Astrocyte (in vitro differentiated cells and primary cell): ENCODE measurements at regions not wholly inside any gene's neighbourhood (a gene's known extent, or its start where the extent isn't known, plus 50 kb on each side); places are given as distances from the start of the nearest gene placed in this dataset.

Experiments
- DNase-seq: peaks from one replicate; pipeline ENCODE4 v3.0.0-alpha.2; 2010; ENCODE audit warnings: low read depth
- FAIRE-seq: peaks from 2 replicates; lab custom pipeline; 2011; peaks lifted over from hg19 to GRCh38; lab: Jason Lieb, UNC
- H2AFZ ChIP-seq: 2 replicates; pipeline ENCODE4 v1.6.0; 2012; ENCODE audit warnings: low read depth, low read length, inconsistent platforms
- H3K27ac ChIP-seq: 2 replicates; pipeline ENCODE4 v1.5.1; 2011; ENCODE audit warnings: low read depth, low read length, inconsistent platforms
- H3K27me3 ChIP-seq: 2 replicates; pipeline ENCODE4 v1.6.0; 2011; ENCODE audit warnings: low read length, inconsistent platforms; ENCODE audit not compliant: insufficient read depth
- H3K36me3 ChIP-seq: 2 replicates; pipeline ENCODE4 v1.5.1; 2011; ENCODE audit warnings: low read length, inconsistent platforms; ENCODE audit not compliant: insufficient read depth
- H3K4me1 ChIP-seq: 2 replicates; pipeline ENCODE4 v1.5.1; 2011; ENCODE audit warnings: low read length, inconsistent platforms; ENCODE audit not compliant: insufficient read depth
- H3K4me2 ChIP-seq: 2 replicates; pipeline ENCODE4 v1.6.0; 2012; ENCODE audit warnings: low read length, inconsistent platforms
- H3K4me3 ChIP-seq: 2 replicates; pipeline ENCODE4 v1.5.1; 2011; ENCODE audit warnings: low read depth, mild to moderate bottlenecking, low read length, inconsistent platforms; ENCODE audit not compliant: insufficient read depth
- H3K79me2 ChIP-seq: 2 replicates; pipeline ENCODE4 v1.6.0; 2012; ENCODE audit warnings: mild to moderate bottlenecking, low read length, inconsistent platforms; ENCODE audit not compliant: insufficient read depth
- H3K9ac ChIP-seq: 2 replicates; pipeline ENCODE4 v1.6.0; 2012; ENCODE audit warnings: mild to moderate bottlenecking, low read length, inconsistent platforms
- H3K9me3 ChIP-seq: 2 replicates; pipeline ENCODE4 v1.5.1; 2012; ENCODE audit warnings: low read depth, mild to moderate bottlenecking, low read length, inconsistent platforms; ENCODE audit not compliant: insufficient read depth
- H4K20me1 ChIP-seq: 2 replicates; pipeline ENCODE4 v1.6.0; 2012; ENCODE audit warnings: low read length, inconsistent platforms; ENCODE audit not compliant: insufficient read depth
- H3K27ac Mint-ChIP-seq: one replicate; pipeline ENCODE4 v1.8.0; 2021; ENCODE audit warnings: mild to moderate bottlenecking, mixed read lengths; ENCODE audit not compliant: unreplicated experiment
- H3K27me3 Mint-ChIP-seq: one replicate; pipeline ENCODE4 v1.8.0; 2021; ENCODE audit warnings: low read depth, mixed read lengths; ENCODE audit not compliant: unreplicated experiment
- H3K36me3 Mint-ChIP-seq: one replicate; pipeline ENCODE4 v1.8.0; 2021; ENCODE audit warnings: low read depth, mixed read lengths; ENCODE audit not compliant: unreplicated experiment
- H3K4me1 Mint-ChIP-seq: one replicate; pipeline ENCODE4 v1.8.0; 2021; ENCODE audit warnings: low read depth, mixed read lengths; ENCODE audit not compliant: unreplicated experiment
- H3K4me3 Mint-ChIP-seq: one replicate; pipeline ENCODE4 v1.8.0; 2021; ENCODE audit warnings: mild to moderate bottlenecking, moderate library complexity, mixed read lengths; ENCODE audit not compliant: unreplicated experiment
- H3K9me3 Mint-ChIP-seq: one replicate; pipeline ENCODE4 v1.8.0; 2021; ENCODE audit warnings: mild to moderate bottlenecking, mixed read lengths; ENCODE audit not compliant: unreplicated experiment
- EZH2 ChIP-seq: IDR thresholded peaks from 2 replicates; pipeline ENCODE4 v1.6.1; 2012; ENCODE audit warnings: mild to moderate bottlenecking, low read length, inconsistent platforms; ENCODE audit not compliant: insufficient read depth
- TF ChIP-seq, protein P1 (sequence below): IDR thresholded peaks from 2 replicates; pipeline ENCODE4 v1.5.1; 2011; ENCODE audit warnings: low read depth, mild to moderate bottlenecking, inconsistent platforms, low read length, moderate library complexity; ENCODE audit not compliant: insufficient read depth

DNA sequence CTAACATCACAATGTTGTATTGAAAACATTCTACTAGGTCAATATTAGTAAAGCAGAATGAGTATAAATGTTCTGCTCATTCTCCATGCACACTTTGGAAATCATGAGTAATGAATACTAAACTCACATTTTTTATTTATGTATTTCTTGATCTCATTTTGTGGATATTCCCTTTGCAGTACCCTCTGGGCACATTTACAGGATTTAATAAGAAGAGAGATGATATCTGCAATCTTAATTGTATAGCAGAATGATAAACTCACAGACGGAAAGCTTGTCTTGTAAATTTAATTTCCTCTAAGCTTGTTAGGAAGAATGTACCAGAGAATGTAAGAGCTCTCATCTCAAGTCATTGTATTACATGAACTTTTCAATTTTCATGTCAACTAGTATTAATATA is 1279.7 kb downstream of the PCDH7 start:
- H3K4me3 Mint-ChIP-seq = no peak overlapping the region
- no peak overlapping the region for H3K27ac Mint-ChIP-seq
- DNase-seq = no peak
- no peak overlapping the region for H2AFZ ChIP-seq
- no peaks in the 10 kb centered on the region for H3K36me3 Mint-ChIP-seq
- no peak overlapping the region for H3K4me3 ChIP-seq
- TF ChIP-seq EZH2 = no peak
- TF ChIP-seq, protein P1, sequence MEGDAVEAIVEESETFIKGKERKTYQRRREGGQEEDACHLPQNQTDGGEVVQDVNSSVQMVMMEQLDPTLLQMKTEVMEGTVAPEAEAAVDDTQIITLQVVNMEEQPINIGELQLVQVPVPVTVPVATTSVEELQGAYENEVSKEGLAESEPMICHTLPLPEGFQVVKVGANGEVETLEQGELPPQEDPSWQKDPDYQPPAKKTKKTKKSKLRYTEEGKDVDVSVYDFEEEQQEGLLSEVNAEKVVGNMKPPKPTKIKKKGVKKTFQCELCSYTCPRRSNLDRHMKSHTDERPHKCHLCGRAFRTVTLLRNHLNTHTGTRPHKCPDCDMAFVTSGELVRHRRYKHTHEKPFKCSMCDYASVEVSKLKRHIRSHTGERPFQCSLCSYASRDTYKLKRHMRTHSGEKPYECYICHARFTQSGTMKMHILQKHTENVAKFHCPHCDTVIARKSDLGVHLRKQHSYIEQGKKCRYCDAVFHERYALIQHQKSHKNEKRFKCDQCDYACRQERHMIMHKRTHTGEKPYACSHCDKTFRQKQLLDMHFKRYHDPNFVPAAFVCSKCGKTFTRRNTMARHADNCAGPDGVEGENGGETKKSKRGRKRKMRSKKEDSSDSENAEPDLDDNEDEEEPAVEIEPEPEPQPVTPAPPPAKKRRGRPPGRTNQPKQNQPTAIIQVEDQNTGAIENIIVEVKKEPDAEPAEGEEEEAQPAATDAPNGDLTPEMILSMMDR = no peak
- no peaks in the 10 kb centered on the region for H4K20me1 ChIP-seq
- H3K9ac ChIP-seq = no peak overlapping the region
- H3K27me3 ChIP-seq = no peaks in the 10 kb centered on the region
- no peaks in the 10 kb centered on the region for H3K79me2 ChIP-seq
- H3K27me3 Mint-ChIP-seq = no peaks in the 10 kb centered on the region
- H3K9me3 Mint-ChIP-seq = peaks cover 2% of the 10 kb centered on the region
- FAIRE-seq = no peak
- no peaks in the 10 kb centered on the region for H3K9me3 ChIP-seq
- no peak overlapping the region for H3K27ac ChIP-seq
- peaks cover 3% of the 10 kb centered on the region for H3K4me1 Mint-ChIP-seq
- no peaks in the 10 kb centered on the region for H3K4me1 ChIP-seq
- no peak overlapping the region for H3K4me2 ChIP-seq
- no peaks in the 10 kb centered on the region for H3K36me3 ChIP-seq

DNA sequence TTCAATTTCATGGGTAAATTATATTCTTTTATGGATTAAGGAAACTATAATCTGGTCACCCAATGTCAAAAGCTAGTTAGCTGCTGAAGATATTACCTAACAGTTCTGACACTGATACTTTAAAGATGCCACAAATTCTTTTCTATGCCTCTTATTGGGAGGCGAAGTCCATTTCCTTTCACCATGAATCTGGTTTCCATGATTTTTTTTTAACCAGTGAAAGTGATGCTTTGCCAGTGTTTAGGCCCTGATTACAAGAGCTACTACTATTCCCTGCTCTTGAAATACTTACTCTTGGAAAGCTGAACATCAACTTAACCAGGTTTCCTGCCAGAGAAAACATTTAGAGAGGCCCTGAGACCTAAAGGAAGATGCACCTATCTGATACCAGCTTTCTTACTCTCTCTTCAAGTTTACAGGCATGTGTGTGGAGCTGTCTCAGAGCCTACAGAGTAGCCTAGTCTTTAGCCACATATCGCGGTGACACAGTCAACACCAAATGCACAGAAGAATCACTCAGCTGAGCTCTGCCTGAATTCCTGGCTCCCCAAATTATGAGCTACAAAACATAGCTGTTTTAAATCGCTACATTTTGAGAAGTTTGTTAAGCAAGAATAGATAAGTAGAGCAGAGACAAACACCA is 1280.8 kb downstream of the PCDH7 start:
- no peak for FAIRE-seq
- no peaks in the 10 kb centered on the region for H3K36me3 ChIP-seq

More for the DNA sequence above, 1280.8 kb downstream of the PCDH7 start:
- H3K4me1 Mint-ChIP-seq = peaks cover 3% of the 10 kb centered on the region
- DNase-seq = no peak
- no peak overlapping the region for H3K9ac ChIP-seq
- H3K79me2 ChIP-seq = no peaks in the 10 kb centered on the region
- peaks cover 4% of the 10 kb centered on the region for H3K9me3 Mint-ChIP-seq
- H4K20me1 ChIP-seq = no peaks in the 10 kb centered on the region
- H3K27ac Mint-ChIP-seq = no peak overlapping the region
- no peak for TF ChIP-seq EZH2
- TF ChIP-seq, protein P1 = no peak
- no peaks in the 10 kb centered on the region for H3K27me3 Mint-ChIP-seq
- H3K4me1 ChIP-seq = no peaks in the 10 kb centered on the region
- no peak overlapping the region for H3K4me3 Mint-ChIP-seq
- no peak overlapping the region for H3K4me3 ChIP-seq
- H3K4me2 ChIP-seq = no peak overlapping the region
- peak overlapping the region; percentile 37 for H2AFZ ChIP-seq
- no peaks in the 10 kb centered on the region for H3K36me3 Mint-ChIP-seq
- H3K27ac ChIP-seq = no peak overlapping the region
- H3K27me3 ChIP-seq = no peaks in the 10 kb centered on the region
- H3K9me3 ChIP-seq = no peaks in the 10 kb centered on the region
